ENCODE measurements at regions not wholly inside any gene's neighbourhood (a gene's known extent, or its start where the extent isn't known, plus 50 kb on each side); places are given as distances from the start of the nearest gene placed in this dataset.

DNA sequence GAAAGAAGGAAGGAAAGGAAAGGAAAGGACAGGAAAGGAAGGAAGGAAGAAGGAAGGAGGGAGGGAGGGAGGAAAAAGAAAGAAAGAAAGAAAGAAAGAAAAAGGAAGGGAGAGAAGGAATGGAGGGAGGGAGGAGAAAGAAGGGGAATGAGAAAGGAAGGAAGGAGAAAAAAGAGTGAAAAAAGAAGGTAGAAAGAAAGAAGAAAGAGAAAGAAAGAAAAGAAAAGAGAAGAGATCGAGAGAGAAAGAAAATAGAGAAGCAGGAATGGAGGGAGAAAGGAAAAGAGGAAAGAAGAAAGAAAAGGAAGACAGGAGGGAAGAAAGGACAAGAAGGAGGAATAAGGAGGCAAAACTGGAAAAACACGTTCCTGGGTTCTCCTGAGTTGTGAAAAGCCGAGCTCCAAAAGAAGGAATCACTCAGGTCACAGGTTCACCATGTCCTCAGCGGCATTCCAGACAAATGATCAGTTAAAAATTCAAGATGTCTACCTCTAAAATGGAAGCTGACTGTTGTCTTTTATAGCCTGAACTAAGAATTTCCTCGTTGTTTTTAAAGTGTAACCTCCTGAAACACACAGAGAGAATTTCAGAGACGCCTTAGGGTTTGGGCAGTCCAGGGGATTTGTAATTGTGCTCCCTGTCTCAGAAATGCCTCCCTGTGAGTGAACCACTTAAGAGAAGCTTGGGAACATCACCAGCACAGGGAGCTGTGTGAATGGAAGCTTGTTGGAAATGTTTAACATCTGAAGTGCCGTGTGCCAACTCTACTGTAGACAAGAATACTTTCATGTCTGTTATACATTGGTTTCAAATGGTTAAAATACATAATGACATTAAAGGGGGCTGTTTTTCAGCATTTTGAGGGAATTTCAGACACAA is 80.7 kb downstream of the INHBA start:
- TF ChIP-seq, protein P1, sequence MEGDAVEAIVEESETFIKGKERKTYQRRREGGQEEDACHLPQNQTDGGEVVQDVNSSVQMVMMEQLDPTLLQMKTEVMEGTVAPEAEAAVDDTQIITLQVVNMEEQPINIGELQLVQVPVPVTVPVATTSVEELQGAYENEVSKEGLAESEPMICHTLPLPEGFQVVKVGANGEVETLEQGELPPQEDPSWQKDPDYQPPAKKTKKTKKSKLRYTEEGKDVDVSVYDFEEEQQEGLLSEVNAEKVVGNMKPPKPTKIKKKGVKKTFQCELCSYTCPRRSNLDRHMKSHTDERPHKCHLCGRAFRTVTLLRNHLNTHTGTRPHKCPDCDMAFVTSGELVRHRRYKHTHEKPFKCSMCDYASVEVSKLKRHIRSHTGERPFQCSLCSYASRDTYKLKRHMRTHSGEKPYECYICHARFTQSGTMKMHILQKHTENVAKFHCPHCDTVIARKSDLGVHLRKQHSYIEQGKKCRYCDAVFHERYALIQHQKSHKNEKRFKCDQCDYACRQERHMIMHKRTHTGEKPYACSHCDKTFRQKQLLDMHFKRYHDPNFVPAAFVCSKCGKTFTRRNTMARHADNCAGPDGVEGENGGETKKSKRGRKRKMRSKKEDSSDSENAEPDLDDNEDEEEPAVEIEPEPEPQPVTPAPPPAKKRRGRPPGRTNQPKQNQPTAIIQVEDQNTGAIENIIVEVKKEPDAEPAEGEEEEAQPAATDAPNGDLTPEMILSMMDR (IDR thresholded peaks at IDR 0.05; ENCODE audit: insufficient read depth, low read length, poor library complexity, severe bottlenecking): no peak
- Histone ChIP-seq H3K27me3 (ENCODE audit: control insufficient read depth, insufficient read depth, low read length) (no peaks in the 10 kb centered on the region), H3K36me3 (ENCODE audit: control insufficient read depth, insufficient read depth, low read length) (no peaks in the 10 kb centered on the region), H3K4me3 (ENCODE audit: low read depth, low read length) (no peak overlapping the region)
- DNase-seq (ENCODE audit: low read depth): no peak

- Histone ChIP-seq H3K27me3 (ENCODE audit: control insufficient read depth, insufficient read depth, low read length) (no peaks in the 10 kb centered on the region), H3K4me3 (ENCODE audit: low read depth, low read length) (no peak overlapping the region), H3K36me3 (ENCODE audit: control insufficient read depth, insufficient read depth, low read length) (no peaks in the 10 kb centered on the region)
- TF ChIP-seq, protein P1 (IDR thresholded peaks at IDR 0.05; ENCODE audit: insufficient read depth, low read length, poor library complexity, severe bottlenecking): no peak
- no peak for DNase-seq (ENCODE audit: low read depth)
Measured at GRCh38 chr7:41617987-41618386, 84.9 kb downstream of the INHBA start.

- Histone ChIP-seq H3K27me3 (ENCODE audit: control insufficient read depth, insufficient read depth, low read length) (no peaks in the 10 kb centered on the region), H3K36me3 (ENCODE audit: control insufficient read depth, insufficient read depth, low read length) (no peaks in the 10 kb centered on the region), H3K4me3 (ENCODE audit: low read depth, low read length) (no peak overlapping the region)
- DNase-seq (ENCODE audit: low read depth): no peak
- TF ChIP-seq, protein P1 (IDR thresholded peaks at IDR 0.05; ENCODE audit: insufficient read depth, low read length, poor library complexity, severe bottlenecking): no peak
Measured at GRCh38 chr7:41612798-41613197, 90.1 kb downstream of the INHBA start.

- H3K27me3 ChIP-seq (ENCODE audit: control insufficient read depth, insufficient read depth, low read length): no peaks in the 10 kb centered on the region
- no peak overlapping the region for H3K4me3 ChIP-seq (ENCODE audit: low read depth, low read length)
- H3K36me3 ChIP-seq (ENCODE audit: control insufficient read depth, insufficient read depth, low read length): no peaks in the 10 kb centered on the region
- no peak for DNase-seq (ENCODE audit: low read depth)
- TF ChIP-seq, protein P1 (IDR thresholded peaks at IDR 0.05; ENCODE audit: insufficient read depth, low read length, poor library complexity, severe bottlenecking): no peak
Measured at GRCh38 chr7:41612386-41612785, 90.5 kb downstream of the INHBA start.

- no peak for DNase-seq (ENCODE audit: low read depth)
- TF ChIP-seq, protein P1 (IDR thresholded peaks at IDR 0.05; ENCODE audit: insufficient read depth, low read length, poor library complexity, severe bottlenecking): no peak
- H3K36me3 ChIP-seq (ENCODE audit: control insufficient read depth, insufficient read depth, low read length): no peaks in the 10 kb centered on the region
- no peaks in the 10 kb centered on the region for H3K27me3 ChIP-seq (ENCODE audit: control insufficient read depth, insufficient read depth, low read length)
- H3K4me3 ChIP-seq (ENCODE audit: low read depth, low read length): no peak overlapping the region
Measured at GRCh38 chr7:41608447-41608846, 94.4 kb downstream of the INHBA start.

DNA sequence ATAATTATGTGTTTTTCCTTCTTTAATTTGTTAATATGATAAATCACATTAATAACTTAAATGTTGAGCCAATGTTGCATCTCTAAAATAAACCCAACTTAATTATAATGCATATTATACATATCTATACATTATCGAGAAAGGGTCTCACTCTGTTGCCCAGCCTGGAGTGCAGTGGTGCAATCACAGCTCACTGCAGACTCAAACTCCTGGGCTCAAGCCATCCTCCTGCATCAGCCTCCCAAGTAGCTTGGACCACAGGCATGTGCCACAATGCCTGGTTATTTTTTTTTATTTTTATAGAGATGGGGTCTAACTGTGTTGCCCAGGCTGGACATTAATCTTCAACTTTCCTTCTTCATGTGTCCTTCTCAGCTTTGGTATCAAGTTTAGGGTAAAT is 98.9 kb downstream of the INHBA start:
- TF ChIP-seq, protein P1 (IDR thresholded peaks at IDR 0.05; ENCODE audit: insufficient read depth, low read length, poor library complexity, severe bottlenecking): no peak
- no peaks in the 10 kb centered on the region for H3K36me3 ChIP-seq (ENCODE audit: control insufficient read depth, insufficient read depth, low read length)
- no peaks in the 10 kb centered on the region for H3K27me3 ChIP-seq (ENCODE audit: control insufficient read depth, insufficient read depth, low read length)
- DNase-seq (ENCODE audit: low read depth): no peak
- H3K4me3 ChIP-seq (ENCODE audit: low read depth, low read length): no peak overlapping the region

All from kidney epithelial cell (primary cell).